CD4-positive, alpha-beta T cell treated with Interleukin-15 for 4 hours (primary cell): ENCODE measurements at regions not wholly inside any gene's neighbourhood (a gene's known extent, or its start where the extent isn't known, plus 50 kb on each side); places are given as distances from the start of the nearest gene placed in this dataset.
"Not testable (repeated sequence)": the region's sequence is repeated elsewhere in the genome, so short reads cannot be mapped to it uniquely, and the experiment has no call there.

Experiments used
- DNase-seq: peaks from one replicate; pipeline ENCODE4 v3.0.0-alpha.2; 2020; ENCODE audit warnings: low spot score

- DNase-seq: not testable (repeated sequence)
Measured at GRCh38 chr6:140189263-140189662, 814.8 kb upstream of the CITED2 start.

GRCh38 chr6:140185991-140186390 is 811.5 kb upstream of the CITED2 start:
- DNase-seq: no peak

DNA sequence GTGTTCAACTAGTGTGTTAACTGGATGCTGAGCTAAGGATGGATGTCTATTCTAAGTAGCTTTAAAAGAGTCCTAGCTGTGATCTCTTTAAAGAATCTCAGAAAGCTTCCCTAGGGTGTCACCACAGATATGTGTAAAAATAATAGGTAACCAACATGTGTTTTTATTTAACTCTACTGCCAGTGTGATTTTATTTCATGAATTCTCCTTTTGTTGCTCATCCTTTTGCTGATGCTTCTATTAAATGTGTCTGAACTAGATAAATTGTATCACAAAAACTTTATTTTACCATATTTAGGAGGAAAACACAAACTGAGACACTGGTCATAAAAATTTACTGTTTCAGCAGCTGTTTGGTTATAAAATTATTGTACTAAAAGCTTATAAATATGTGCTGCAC is 809.4 kb upstream of the CITED2 start:
- DNase-seq: no peak

DNA sequence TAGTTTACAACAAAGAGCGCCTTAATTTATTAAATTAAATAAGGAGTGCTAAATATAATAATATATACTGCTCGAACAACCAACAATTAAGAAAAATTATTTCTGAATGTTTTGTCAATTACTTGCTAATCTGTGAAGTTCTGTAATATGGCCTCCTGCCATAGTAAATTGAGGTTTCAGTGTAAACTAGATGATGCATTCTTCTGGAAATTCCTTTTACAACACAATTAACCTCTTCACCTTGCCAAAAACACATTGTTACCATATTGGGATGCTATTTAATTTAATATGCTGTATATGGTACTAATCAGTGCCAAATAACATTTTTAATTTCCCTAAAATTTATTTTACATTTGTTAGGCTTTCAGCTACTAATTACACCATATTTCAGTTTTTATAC is 808.4 kb upstream of the CITED2 start:
- no peak for DNase-seq

DNA sequence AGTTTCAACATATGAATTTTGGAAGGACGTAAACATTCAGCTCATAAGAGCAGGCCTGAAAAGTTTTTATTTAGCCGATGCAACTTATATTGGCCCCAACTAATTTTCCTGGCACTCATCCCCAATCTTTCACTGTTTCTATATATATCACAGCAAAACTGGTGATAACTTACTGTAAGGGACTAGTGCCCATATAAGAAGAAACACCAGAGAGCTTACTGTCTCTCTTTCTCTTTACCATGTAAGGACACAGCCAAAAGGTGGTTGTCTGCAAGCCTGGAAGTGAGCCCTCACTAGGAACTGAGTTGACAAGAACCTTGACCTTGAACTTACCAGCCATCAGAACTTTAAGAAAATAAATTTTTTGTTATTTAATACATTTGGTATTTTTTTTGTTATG is 807.4 kb upstream of the CITED2 start:
- no peak for DNase-seq

- no peak for DNase-seq
Measured at GRCh38 chr6:140180306-140180705, 805.9 kb upstream of the CITED2 start.

DNA sequence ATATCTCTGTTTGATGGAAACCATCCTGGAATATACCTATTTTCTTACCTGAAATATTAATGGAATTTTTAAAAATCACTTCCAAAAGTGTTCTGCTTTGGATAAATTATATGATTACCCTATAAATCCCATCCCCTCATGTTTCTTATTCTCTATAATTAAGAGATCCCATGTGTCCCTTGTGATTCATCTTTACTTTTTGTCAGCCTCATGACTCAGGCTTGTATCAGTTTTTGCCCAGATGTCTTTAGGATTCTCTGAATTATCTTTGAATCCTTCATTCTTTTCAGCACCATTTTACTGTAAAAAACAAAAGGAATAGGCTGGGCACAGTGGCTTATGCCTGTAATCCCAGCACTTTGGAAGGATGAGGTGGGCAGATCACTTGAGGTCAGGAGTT is 804.5 kb upstream of the CITED2 start:
- no peak for DNase-seq

- DNase-seq: no peak
Measured at GRCh38 chr6:140178520-140178919, 804.1 kb upstream of the CITED2 start.

DNA sequence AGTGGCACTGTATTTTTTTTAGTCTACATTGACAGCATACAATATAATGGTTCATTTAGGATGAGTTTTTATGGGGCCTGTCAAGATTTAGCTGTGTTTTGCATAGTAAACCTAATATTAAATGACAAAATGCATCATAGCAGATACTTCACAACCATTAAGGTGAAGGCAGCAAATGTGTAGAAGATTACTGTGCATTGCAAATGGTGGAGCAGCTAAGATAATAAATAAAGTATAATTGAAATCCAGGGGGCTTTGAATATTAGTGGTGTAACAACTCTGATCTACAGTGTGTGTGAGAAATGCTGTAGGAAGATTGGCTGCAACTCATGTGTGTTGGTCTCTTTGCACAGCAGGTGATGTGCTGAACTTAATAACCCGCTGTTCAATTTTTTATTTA is 801.9 kb upstream of the CITED2 start:
- DNase-seq: no peak

- no peak for DNase-seq
Measured at GRCh38 chr6:140175486-140175885, 801.0 kb upstream of the CITED2 start.

DNA sequence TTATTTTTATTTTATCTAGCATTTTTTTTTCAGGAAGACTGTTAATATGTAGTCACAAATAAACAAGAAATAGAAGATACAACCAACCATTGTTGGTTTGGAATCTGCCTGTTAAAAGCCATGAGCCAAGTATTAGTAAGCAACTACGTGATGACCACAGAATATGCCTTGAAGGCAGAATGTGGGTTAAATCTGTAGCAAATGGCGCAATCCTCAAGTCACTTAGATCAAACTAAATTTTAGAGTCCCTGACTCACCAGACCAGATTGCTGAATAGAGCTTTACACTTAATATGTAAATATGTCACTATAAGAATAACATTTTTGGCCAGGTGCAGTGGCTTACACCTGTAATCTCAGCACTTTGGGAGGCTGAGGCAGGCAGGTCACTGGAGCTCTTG is 800.1 kb upstream of the CITED2 start:
- DNase-seq: no peak

DNA sequence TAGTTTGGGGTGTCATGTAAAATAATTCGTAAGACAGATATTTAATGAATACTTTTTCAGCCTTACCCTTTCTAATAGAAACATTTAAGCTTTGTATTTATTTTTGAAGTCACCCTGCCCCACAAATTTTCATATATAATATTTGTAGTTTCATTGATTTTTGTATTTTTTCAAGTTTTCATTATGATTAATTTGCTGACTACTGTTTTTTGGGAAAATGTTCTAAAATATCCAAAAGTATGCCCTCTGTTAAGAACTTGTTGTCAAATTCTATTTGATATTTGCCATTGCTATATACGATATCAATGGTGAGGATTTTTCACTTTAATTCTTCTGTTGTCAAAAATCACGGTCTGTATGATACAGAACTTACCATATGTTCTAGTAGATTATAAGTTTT is 793.9 kb upstream of the CITED2 start:
- no peak for DNase-seq

DNA sequence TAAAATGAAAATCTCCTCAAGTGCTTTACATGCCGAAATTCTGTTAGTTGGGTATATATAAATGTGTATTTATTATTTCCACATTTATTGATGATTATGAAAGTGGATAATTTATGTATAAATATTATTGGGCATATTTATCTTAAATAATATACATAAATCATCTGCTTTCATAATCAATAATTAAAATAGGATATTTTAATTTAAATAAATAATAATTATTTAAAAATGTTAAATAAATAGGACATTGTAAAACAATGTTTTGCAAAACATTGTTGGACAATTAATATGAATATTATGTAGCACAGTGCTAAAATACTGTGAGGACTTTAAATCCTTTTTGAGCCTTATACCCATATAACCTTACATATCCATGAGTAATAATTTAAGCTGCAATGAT is 786.5 kb upstream of the CITED2 start:
- no peak for DNase-seq

DNA sequence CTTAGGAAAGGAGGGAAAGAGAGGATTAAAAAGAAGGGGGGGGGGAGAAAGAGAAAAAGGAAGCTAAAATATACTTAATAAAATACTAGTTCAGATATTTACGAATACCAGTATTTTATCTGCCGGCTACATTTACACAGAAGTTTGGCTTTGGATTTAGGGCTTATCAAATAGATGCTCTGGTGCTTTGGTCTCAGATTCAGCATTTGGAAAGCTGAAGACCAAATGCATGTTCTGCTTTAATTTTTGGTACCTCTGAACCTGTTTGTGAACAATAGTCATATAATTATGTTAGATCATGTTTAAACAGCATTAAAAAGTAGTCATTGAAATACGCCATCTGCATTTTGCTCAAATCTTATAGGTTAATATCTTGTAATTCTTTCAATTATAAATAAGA is 786.0 kb upstream of the CITED2 start:
- DNase-seq: no peak

DNA sequence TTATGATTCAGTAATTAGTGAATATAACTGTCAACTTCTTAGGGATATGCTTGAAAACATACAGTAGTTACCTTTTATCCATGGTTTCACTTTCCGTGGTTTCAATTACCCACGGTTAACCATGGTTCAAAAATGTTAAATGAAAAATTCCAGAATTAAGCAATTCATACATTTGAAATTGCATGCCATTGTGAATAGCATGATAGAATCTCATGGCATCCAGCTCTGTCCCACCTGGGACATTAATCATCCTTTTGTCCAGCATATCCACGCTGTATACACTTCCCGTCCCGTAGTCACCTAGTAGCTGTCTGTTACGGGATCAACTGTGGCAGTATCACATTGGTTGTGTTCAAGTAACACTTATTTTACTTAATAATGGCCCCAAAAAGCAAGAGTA is 781.7 kb upstream of the CITED2 start:
- DNase-seq: no peak

- DNase-seq: no peak
Measured at GRCh38 chr6:140155451-140156126, 781.1 kb upstream of the CITED2 start.

DNA sequence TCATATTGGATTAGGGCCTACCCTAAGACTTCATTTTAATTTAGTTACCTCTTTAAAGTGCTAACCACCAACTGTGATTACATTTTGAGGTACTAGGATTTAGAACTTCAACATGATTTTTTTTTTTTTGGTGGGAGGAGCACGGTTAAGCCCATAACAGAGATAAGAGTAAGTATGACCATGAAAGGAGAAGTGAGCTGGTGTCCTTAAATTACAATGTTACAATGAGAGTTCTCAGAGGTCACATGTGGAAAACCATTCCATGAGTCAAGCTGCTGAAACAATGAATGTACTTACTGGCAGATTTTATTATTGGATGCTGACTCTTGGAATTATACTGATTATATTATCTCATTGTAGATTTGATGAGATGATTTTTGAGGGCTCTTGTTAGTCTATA is 779.3 kb upstream of the CITED2 start:
- no peak for DNase-seq

DNA sequence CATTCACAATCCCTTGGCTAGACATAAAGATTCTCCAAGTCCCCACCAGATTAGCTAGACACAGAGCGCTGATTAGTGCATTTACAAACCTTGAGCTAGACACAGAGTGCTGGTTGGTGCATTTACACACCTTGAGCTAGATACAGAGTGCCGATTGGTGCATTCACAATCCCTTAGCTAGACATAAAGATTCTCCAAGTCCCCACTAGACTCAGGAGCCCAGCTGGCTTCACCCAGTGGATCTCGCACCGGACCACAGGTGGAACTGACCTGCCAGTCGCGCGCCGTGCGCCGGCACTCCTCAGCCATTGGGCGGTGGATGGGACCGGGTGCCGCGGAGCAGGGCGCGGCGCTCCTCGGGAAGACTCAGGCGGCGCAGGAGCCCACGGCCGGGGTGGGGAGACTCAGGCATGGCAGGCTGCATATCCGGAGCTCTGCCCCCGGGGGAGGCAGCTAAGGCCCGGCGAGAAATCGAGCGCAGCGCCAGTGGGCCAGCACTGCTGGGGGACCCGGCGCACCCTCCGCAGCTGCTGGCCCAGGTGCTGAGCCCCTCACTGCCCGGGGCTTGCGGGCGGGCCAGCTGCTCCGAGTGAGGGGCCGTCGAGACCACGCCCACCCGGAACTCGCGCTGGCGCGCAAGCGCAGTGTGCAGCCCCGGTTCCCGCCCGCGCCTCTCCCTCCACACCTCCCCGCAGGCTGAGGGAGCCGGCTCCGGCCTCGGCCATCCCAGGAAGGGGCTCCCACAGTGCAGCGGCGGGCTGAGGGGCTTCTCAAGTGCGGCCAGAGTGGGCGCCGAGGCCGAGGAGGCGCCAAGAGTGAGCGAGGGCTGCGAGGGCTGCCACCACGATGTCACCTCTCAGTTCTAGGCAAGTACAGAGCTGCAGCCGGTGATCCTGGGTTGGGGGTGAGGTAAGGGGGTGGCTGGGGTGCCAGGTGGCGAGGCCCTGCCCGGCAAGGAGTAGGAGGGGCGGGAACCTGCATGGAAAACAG is 773.7 kb upstream of the CITED2 start:
- not testable (repeated sequence) for DNase-seq

DNA sequence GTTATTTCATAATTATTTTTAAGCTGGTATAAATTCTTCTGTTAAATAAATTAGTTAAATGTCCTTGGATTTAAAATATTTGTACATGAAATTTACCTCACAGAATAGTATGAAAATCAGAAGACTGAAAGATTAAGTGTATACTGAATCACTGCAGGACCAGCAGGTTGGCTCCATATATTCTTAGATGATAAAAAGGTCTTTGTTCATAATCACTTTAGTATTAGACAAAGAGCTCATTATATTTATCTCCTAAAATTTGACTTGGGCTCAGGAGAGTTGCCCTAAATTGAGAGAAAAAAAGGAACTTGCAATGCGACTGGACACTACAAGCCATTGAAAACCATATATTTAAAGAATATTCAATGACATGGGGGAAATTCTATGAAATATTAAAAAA is 766.4 kb upstream of the CITED2 start:
- DNase-seq: no peak

DNA sequence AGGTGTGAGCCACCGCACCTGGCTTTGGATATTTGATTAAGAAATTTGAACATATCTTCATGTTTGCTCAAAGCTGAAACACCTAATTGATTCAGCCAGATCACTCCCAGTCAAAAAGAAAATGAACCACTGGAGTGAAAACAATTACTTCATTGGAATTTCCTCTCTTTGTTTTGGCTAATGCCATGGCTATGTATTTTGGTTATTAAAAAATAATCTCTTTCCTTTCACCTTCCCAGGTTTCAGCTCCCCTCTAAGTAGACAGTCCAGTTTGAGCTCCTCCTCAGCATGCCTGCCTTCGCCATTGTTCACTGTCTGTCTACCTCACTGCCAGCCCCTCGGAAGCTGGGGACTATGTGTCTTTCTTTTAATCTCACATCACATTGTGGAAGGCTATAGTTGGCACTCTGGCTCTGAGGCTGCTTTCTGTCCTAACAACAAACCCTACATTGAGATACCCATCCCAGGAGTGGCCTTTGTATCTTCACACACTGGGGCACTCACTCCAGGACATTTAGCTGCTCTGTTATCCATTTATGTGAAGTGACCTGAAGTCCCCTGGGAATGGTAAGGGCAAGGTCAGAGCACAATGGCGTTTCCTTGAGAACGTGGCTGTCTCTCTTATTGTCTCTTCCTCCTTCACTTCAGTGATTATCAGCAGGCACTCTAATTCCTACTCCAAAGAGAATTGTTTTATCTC is 764.0 kb upstream of the CITED2 start:
- no peak for DNase-seq

DNA sequence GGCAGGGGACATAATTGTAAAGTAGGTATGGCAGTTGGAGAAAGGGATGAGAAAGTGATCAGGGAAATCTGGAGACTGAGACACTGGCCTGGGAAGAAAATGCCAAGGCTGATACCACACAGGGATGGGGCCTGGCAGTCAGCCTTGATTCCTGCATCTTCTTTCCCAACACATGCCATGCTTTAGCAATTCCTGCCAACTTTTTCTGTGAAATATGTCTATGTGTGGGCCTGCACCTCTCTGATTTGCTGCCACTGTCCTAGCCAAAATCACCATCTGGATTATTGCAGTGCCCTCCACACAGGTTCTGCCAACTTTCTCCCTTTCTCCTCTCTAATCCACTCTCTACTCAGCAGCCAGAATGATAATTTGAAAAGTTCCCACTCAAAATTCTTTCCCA is 759.8 kb upstream of the CITED2 start:
- DNase-seq: no peak

GRCh38 chr6:140130074-140130473 is 755.6 kb upstream of the CITED2 start:
- DNase-seq: no peak

GRCh38 chr6:140124498-140124897 is 750.0 kb upstream of the CITED2 start:
- no peak for DNase-seq
